HG03095 (cell line): ENCODE measurements at regions not wholly inside any gene's neighbourhood (a gene's known extent, or its start where the extent isn't known, plus 50 kb on each side); places are given as distances from the start of the nearest gene placed in this dataset.

ENCODE experiments used
- ATAC-seq: cut with Tn5 transposase; IDR thresholded peaks from one replicate; pipeline ENCODE4 v1.9.1; 2021; ENCODE audit warnings: moderate library complexity; ENCODE audit not compliant: unreplicated experiment

DNA sequence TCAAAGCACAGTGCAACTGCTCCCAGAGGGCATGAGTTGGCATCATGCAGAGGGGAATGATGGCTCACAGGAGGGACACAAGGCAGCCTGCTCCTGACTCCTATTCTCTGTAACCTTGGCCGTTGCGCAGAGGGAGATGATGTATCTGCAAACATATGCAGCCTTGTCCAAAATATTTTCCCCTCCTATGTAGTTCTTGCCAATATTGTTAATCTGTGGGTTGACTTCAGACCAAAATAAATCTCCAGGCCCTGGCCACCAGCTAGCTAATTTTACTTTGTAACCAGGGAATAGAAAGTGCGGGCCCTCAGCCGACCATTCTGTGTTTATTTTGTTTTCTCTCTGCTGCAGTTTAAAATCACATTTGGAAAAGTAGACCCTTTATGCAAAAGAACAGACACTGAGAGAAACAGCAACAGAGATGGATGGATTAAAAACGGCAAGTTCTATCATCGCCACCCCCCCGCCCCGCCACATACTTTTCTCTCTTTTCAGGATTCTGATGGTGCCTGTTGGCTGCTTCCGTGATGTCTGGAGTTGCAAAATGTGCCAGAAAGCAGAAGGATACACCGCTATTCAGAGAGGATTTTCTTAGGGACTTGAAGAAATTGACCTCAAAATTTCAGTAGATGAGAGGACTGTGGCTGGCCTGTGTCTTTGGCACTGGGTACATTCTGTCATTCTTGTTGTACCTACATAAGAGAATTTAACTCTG, 185.3 kb upstream of the BCOR start:
- ATAC-seq = no peak

DNA sequence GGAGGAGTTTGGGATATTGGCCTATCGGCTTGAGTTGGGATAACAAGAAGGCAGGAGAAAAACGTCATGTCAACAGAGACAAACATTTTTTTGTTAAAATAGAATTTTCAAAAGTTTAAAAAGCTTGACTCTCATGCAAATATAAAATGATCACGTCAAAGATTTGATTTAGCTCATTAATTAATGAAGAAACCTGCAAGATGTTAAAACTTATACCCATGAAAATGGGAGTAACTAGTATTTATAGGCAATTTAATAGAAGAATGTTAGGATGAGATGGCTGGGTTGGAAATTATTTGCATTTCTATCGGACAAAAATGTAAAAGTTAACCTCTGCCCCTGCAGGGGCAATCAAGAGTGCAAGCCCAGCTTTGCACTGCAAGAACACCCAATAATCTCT, 184.6 kb upstream of the BCOR start:
- no peak for ATAC-seq

DNA sequence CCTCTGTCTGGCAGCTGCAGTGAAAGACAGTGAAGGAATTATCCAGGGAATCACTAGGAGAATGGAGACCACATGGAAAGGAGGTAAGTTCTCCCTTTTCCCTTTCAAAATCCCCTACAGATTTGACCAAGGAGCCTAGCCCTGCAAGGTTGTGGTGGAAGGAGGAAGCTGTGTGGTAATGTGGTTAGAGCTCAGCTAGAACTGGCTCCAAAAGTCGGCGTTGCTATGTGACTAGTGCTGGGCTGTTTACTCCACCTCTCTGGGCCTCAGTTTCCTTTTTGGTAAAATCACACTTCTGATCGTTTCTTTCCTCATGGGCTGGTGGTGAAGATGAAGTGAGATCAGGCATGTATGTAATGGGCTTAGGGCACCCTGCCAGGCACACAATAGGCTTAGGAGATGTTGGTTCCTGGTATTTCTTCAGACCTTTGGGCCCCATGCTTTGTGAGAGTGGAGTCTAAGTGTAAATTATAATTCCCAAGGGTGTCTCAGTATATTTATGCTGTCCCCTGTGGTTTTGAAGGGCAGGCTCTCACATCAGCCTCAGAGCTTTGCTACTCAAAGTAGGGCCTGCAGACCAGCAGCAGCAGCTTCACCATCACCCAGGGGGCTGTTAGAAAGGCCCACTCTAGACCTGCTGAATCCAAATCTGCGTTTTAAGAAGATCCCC, 183.7 kb upstream of the BCOR start:
- no peak for ATAC-seq

DNA sequence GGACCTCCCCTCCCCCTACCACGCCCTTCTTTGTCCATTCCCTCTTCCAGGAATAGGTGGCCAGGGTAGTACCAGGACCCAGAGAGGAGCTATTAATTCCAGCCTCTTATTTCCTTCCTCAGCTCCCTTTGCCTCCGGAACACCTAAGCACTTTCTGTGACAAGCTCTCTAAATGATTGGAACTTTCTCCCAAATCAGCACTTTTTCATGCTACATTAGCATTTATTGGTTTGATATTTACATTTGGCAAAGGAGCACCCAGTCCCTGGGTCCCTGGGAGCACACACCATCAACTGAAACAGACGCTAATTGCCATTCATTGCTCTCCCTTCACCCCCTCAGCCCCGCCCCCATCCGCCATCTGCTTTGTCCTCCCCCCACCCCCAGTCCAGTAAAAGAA, 182.0 kb upstream of the BCOR start:
- ATAC-seq = no peak

DNA sequence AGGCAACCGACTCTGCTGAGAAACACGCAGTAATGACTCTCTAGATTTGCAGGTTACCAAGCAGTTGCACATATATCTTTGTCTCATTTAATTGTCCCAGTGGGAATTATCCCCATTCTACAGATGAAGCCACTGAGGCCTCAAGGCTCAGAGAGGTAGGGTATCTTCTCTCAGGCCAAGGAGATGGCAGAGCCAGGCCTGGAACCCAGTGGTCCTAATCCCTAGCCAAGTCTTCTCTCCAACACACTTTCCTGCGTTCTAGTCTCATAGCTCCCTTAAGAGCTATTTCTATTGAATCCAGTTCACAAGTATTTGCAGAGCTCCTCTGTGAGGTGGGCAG, 181.3 kb upstream of the BCOR start:
- no peak for ATAC-seq

DNA sequence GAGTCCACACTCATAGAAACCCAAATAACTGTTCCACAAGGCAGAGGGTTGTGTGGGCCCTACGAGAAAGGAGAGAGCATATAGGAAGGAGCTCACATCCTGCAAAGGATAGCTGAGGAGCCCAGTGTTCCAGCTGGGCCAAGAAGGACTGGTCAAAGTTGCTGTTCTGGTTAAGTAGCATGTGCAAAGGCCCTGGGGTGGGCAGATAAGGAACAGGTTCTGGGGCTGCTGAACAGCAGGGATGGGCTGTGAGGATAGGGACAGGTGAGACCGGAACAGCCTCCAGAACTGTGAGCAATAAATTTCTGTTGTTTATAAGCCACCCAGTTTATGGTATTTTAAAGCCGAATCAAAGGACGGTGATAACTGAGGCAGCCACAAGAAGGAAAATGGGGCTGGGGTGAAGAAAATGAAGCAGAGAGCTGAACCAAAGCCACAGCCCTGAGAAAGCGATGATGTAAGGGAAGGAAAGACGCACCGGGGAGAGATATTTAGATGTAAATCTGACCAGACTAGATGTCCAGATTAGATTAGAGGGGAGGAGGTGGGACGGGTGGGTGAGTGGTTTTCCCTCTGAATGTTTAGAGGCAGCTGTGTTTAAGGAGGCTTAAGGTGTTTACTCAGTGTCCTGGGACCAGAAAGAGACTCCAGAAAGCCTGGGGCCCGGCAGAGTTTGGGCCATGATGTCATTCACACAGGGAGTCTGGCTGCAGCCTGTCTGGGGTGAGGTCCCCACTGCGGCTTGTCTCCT, 180.8 kb upstream of the BCOR start:
- ATAC-seq = no peak

DNA sequence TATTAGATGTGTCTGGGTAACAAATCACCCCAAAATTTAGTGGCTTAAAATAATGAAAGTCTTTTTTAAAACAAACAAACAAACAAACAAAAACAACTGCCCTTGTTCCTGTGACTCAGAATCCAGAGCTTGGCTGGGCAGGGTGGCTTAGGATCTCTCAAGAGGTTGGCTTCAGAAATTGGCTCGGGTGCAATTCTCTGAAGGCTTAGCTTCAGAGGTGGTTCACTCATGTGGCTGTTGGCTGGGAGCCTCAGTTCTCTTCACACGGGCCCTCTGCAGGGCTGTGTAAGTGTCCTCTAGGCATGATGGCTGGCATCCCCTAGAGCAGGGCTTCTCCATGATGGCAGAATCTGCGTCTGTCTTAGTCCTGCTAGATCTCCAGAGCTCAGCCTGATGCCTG, 179.9 kb upstream of the BCOR start:
- no peak for ATAC-seq

DNA sequence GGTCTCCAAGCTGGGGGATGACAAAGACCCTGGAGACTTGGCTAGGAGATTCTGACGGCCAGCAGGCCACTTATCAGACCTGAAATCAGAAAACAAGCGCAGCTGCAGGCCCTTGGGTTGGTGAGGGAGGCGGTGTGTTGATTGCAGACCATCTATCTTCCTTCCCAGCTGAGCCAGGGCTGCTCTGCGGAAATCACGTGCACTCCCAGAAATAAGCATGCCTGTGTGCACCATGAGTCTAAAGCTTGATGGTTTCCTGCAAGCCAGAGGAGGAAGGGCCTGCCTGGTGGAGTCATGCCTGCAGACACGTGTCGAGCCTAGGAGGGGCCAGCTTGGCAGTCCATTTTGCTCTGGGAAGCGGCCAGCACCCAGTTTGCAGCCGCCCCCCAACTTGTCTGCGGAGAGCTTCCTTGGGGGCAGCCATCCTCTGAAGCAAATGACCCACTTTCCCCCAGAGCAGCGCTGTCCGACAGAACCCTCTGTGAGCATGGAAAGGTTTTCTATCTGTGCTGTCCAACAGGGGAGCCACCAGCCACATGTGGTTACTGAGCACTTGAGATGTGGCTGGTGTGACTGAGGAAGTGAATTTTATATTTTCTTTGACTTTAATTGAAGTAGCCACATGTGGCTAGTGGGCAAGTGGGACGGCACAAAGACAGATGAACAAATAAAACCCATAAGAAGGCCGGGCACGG, 175.7 kb upstream of the BCOR start:
- no peak for ATAC-seq

DNA sequence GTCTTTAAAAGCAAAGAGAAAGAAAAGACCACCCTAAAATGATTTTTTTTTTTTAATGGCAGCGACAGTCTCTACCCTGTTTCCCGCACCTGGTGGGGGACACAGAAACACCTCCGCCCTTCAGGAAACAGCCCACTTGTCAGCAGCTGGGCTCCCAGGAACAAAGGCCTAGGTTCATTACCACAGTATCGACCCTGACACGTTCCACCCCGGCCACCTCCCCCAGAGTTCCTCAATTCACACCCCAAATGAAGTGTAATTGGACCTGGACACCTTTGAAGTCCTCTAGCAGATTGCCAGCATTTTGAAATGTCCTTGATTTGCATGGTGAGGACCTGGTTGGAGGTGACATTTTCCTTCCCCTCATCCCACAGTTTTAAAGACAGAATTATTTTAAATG, 175.0 kb upstream of the BCOR start:
- ATAC-seq = no peak

DNA sequence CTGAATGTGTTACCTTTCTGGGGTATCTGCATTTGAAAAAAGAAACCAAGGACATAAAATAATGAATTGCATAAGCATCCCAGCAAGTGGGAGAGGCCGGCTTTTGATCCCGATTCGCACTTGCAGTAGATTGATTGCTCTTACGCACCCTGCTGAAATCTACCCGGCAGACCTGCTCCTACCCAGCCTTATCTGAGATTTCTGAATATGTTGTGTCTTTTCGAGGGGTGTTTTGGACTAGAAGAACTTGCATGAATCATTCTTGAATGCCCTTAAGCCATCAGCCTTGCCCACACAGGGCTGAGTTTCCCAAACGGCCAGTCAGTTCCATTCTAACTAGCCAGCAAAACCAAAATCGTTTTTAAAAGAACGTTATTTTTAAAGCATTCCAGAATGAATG, 174.4 kb upstream of the BCOR start:
- no peak for ATAC-seq

DNA sequence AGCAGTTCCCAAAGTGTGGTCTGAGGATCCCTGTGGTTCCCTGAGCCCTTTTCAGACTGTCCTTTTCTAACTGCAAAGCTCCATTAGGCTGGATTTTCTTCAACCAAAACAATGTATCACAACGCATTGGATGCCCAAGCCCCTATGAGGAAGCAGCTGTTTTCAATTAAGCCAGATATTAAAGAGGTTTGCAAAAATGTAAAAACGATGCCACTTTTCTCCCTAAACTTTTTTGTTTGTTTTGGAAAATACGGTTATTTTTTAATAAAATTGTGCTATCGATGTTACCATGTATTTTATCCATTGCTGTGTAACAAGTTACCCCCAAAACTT, 170.4 kb upstream of the BCOR start:
- ATAC-seq = no peak

DNA sequence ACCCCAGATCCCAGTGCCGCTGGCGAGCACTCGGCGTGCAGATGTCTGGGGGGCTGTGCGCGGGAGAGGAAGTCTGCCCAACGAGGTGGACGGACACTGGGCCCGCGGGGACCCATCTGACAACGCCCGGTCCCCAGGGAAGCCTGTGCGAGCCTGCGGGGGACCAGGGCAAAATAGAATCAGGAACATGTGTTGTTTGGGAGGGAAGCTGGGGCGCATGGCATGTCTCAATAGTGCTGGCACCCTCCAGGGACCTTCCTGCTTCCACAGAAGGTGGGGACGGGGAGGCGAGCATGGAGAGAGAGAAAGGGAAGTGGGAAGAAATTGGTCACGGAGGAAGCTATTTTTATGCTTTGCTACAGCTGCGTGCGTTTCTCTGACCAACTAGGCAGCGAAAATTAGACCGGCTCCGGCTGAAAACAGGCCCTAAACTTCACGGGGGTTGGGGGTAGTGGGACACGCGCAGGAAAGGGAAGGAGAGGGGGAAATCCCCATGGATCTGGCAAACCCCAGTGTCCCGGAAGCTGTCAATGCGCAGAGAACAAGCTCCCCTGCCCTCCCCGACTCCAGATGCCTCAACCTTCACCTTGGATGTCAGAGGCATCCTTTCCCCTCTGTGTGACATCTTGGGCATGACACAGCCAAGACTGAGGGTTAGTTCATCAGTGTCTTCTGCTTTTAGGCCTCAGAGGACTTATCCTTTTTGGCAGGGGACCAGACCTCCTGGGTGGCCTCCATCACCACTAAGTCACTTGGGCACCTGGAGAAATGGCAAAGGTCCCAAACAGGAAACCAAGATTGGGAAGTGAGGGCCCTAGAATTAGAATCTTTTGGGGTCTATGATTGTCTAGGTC, 169.8 kb upstream of the BCOR start:
- no peak for ATAC-seq

DNA sequence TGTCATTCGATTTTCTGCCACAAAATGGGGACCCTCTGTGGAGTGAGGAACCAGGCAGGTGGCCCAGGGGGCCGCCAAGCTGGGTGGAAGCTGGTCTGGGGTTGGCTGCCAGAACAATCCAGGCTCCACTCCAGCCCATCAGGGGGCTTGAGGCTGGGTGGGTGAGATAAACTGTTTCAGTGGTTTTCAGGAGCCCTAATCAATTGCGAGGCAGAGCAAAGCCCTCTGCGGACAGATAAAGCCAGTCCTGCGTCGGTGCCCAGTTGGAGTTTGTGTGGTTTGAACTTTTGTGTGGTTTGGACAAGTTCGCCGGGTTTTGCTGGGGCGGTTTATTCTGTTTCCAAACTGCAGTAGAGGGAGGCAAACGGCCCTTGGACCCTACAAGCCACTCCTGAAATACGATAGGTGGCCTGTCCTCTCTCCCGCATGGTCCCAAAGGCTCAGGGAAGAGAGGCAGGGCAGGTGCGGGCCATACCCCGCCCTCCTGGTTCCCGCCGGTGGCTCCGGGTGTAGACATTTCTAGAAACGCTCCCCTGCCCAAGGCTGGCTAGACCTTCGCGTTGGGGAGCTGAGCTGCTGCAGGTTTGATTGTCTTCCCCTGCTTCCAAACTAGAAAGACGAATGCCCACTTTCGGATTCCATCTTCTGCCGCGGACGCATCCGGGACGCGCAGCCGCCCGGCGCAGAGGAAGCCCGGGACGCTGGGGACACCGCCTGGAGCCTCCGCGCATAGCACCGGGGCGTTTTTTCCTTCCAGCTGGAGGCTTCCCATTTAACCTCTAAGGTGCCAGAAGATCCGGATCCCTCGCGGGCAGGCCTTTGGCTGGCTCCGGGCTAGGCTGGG, 169.0 kb upstream of the BCOR start:
- no peak for ATAC-seq

DNA sequence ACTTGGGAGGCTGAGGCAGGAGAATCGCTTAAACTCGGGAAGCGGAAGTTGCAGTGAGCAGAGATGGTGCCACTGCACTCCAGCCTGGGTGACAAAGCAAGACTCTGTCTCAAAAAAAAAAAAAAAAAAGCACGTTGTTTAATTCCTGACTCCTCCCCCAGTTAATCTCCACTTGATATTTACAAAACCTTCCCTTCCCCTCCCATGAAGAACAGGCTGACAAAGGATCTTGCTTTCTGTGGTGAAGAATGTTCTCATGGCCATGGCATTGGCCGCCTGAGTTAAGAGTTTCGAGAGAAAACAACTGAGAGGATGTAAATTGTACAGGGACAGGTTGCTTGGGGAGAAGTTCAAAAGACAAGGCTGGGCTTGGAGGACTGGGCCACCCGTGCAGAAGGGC, 168.2 kb upstream of the BCOR start:
- ATAC-seq = no peak

DNA sequence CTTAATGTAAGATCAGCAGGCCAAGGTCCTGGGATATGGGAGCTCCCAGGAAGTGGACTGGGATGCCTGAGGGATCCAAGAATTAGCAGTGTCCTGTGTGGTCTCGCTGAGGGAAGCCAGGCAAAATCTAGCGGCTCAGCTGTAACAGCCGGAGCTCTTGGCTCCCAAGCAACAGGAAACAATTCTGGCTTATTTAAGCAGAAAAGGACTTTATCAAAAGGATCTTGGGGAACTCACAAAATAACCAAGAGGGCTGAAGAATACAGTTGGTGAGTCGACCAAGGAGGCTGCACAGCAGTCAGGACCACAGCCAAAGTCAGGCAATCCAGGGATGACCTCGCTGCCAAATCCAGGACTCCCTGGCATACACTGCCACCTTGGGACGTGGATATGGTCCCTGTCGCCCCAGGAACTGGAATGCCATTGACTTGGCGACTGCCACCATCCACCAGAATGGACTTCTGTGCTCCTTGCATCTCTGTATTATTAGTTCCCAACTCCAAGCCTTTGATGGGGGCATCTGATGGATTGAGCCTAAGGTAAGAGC, 165.3 kb upstream of the BCOR start:
- ATAC-seq = no peak

DNA sequence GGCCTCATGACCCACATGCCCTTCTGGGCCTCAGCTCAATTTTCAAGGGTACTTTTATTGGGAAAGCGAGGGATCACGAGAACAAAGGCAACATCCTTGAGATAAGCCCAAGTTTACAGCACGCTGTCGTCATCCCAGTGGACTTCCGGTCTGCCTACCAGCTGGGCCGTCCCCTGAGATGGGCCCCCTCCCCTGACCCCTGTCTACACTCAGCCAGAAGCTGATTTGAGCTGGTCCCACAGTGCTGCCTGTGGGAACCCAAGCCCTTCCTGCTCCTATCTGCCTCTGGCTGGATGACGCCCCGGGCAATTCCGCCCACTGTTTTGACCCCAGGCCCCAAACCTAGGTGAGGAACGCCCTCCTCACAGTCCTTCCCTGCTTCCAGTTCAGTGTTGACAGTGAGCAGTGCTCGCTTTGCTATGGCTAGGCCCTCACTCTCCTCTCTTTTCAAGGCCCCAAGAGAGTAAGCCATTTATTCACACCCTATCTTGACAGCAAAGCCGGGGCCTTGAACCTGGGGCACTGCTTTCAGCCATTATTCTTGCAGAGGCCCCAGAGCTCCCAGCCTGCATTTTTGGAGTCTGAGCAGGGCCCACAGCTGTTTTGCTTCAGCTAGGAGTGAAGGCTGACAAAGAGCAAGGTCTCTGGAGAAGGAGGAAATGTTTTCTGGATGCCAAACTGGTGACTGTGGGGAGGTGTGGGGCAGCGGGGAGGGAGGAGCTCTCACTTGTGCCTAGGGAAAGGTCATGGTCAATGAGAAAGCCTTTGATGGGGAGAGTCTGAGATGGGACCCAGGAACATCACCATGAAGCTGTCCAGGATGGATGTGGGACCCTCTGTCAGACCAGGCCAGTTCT, 164.6 kb upstream of the BCOR start:
- no peak for ATAC-seq

DNA sequence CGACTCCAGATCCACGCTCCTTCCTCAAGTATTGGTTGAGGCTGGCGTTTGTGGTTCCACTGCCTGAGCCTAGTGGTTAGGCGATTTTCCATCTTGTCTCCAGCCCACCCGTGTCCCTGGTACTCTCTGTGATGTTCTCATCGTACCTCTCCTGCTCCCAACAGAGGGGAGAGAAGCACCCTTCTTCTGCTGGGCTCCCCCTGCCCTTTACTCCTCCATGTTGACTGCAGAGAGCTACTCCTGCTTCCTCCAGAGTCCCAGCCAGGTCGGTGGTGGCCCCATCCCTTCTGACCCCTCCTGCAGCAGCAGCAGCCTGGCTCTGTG, 164.0 kb upstream of the BCOR start:
- no peak for ATAC-seq

DNA sequence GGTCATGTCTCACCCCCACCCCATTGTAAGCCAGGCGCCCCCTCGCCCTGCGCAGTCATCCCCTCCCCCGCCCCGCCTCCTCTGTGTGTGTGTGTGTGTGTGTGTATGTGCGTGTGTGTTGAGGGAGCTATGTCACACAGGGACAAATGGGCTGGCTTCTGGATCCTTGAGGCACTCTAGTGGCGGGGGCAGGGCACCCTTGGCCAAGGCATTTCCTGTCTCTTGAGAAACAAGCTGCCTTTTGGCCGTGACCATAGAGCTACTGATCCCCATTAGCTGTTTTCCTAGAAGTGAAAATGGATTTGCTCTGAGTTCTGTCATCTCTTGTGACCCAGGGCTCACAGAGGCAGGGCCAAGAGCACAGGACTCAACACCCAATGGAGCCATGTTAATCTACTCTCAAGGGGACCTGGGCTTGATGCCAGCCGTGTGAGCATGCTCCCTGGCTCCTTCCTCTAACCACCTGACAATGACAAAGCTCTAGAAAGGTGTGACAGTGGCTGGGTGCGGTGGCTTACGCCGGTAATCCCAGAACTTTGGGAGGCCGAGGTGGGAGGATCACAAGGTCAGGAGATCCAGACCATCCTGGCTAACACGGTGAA, 162.5 kb upstream of the BCOR start:
- no peak for ATAC-seq

DNA sequence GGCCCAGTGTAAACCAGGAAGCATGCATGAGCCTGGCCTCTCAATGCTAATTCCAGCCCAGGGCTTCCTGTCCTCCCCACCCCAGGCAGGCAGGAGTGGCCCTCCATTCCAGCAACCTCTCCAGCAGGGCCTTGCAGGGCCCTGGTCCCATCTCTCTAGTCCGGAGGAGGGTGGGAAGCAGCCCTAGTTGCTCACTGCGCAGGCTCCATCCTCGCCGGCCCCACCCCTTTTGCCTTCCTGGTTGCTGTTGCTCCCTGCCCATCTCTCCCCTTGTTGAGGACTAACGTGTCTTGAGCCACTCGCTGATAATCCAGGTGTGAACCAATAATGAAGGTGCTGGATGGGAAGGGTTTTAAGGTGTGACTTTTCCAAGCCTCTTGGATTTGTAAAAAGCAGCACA, 161.2 kb upstream of the BCOR start:
- ATAC-seq = no peak
